ENCODE measurements at regions not wholly inside any gene's neighbourhood (a gene's known extent, or its start where the extent isn't known, plus 50 kb on each side); places are given as distances from the start of the nearest gene placed in this dataset.

DNA sequence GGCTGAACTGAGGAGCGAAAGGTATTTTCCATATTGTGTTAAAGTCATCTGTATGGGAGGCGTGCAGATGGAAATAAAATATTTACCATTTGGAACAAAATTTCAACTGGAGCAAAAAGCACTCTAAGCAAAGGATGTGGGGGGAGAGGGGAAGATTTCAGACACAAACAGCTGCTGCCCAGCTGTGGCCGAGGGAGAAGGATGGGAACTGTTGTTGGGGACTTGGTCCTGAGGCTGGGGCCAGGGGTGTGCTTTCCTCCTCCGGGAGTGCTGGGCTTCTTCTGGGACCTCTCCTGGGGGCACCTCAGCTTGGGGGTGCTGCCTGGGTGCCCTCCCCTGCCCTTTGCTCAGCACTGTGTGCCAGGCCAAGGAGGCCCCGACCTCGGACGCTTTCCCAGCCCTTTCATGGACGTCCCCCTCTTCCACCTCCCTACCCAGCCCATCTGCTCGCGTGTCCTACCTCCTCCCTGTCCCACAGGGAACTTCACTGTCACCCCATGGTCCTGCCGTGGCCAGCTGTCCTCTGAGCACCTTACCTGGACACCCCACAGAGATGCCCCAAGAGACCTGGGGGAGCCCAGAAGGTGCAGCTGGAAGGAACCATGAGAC is 101.9 kb upstream of the COL5A1 start:
- TF ChIP-seq, protein P1, sequence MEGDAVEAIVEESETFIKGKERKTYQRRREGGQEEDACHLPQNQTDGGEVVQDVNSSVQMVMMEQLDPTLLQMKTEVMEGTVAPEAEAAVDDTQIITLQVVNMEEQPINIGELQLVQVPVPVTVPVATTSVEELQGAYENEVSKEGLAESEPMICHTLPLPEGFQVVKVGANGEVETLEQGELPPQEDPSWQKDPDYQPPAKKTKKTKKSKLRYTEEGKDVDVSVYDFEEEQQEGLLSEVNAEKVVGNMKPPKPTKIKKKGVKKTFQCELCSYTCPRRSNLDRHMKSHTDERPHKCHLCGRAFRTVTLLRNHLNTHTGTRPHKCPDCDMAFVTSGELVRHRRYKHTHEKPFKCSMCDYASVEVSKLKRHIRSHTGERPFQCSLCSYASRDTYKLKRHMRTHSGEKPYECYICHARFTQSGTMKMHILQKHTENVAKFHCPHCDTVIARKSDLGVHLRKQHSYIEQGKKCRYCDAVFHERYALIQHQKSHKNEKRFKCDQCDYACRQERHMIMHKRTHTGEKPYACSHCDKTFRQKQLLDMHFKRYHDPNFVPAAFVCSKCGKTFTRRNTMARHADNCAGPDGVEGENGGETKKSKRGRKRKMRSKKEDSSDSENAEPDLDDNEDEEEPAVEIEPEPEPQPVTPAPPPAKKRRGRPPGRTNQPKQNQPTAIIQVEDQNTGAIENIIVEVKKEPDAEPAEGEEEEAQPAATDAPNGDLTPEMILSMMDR (IDR thresholded peaks at IDR 0.05) = no peak
- no peak for TF ChIP-seq POLR2A (IDR thresholded peaks at IDR 0.05)

Measured in body of pancreas (tissue), 4 donors.